ENCODE measurements at regions not wholly inside any gene's neighbourhood (a gene's known extent, or its start where the extent isn't known, plus 50 kb on each side); places are given as distances from the start of the nearest gene placed in this dataset.

DNA sequence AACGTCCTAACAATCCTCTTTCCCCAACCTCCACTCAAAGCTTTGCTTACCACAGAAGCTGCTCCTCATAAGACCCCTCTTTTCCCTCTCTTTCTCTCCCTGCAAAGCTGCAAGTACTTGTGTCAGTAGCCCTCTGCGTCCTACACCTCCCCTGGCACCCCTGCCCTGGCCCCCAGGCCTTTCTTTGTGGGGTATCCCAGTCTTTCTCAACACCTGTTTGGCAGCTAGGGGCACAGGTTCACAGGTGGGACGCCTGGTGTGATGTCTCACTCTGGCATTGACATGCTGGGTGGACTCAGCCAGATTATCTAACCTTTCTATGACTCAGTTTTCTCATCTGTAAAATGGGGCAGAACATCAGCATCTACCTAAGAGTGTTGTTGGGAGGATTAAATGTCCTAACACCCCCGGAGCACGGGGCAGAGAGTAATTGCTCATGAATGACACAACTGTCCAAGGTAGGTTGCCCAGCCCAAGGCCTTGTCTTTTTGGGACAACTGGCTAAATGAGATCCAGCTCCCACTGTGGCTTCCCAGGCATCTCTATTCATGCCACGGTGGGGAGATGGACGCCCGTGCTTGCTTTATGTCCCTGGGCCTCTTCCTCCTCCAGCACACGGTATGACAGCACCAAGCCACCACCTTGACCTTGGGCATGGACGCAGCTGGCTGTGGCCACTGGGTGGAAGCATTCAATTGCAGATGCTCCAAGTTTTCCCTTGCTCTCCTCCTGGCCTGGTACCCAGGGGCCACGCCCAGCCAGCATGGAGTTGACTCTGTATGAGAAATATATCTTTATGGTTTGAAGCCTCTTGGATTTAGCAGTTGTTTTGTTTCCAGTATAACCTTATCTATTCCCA lies 190.4 kb downstream of the RGS3 start:
- H3F3A ChIP-seq (replicated peaks; ENCODE audit: insufficient read depth), result peaks cover 21% of the 10 kb centered on the region
- no peak overlapping the region for H3K27ac ChIP-seq (ENCODE audit: low read depth in 2 of 2, low read length in 1 of 2)
- POLR2A ChIA-PET, result interaction anchor here (2.1 kb wide), 1 partner anchor 60 kb away, joined by 13 read pairs; no protein-coding TSS in a partner anchor
- no peak overlapping the region for H2AFZ ChIP-seq (ENCODE audit: low read depth)
- H4K20me1 ChIP-seq (ENCODE audit: insufficient read depth), result no peaks in the 10 kb centered on the region
- H3K36me3 ChIP-seq (replicated peaks in 1 of 2; ENCODE audit: control insufficient read depth in 1 of 2, insufficient read depth in 2 of 2, low read length in 1 of 2), result no peaks in the 10 kb centered on the region
- no peak overlapping the region for H3K4me3 ChIP-seq (ENCODE audit: low read depth in 2 of 2, low read length in 1 of 2)
- no peak overlapping the region for H3K9ac ChIP-seq
- H3K27me3 ChIP-seq (ENCODE audit: insufficient read depth), result no peaks in the 10 kb centered on the region
- peaks cover 25 to 43% of the 10 kb centered on the region in 2 experiments for H3K4me1 ChIP-seq (ENCODE audit: control insufficient read depth in 1 of 2, insufficient read depth in 2 of 2, low read depth in 1 of 2, low read length in 1 of 2)
- H3K9me3 ChIP-seq, result no peaks in the 10 kb centered on the region
- H3K4me2 ChIP-seq, result no peak overlapping the region
- DNase-seq, result no peak
- H3K9me2 ChIP-seq, result no peaks in the 10 kb centered on the region
- H3K79me2 ChIP-seq (ENCODE audit: insufficient read depth), result no peaks in the 10 kb centered on the region
- whole genome bisulfite sequencing (ENCODE audit: low lambda C conversion rate), result 93% methylated on average over 11 of the region's 11 CpGs
- no peak for TF ChIP-seq RAD21 (IDR thresholded peaks at IDR 0.05; ENCODE audit: low read length)
- no peak for TF ChIP-seq JUND (IDR thresholded peaks at IDR 0.05)
- TF ChIP-seq, protein P1, sequence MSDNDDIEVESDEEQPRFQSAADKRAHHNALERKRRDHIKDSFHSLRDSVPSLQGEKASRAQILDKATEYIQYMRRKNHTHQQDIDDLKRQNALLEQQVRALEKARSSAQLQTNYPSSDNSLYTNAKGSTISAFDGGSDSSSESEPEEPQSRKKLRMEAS (IDR thresholded peaks at IDR 0.05; ENCODE audit: low read depth), result no peak
- TF ChIP-seq TEAD4 (IDR thresholded peaks at IDR 0.05; ENCODE audit: borderline replicate concordance, insufficient read depth), result no peak
- TF ChIP-seq GATA2 (CRISPR knock-in tag; IDR thresholded peaks at IDR 0.05), result no peak
- TF ChIP-seq FOXJ3 (CRISPR knock-in tag; IDR thresholded peaks at IDR 0.05), result no peak
- no peak for TF ChIP-seq MEF2A (IDR thresholded peaks at IDR 0.05; ENCODE audit: borderline replicate concordance, low read depth)
- TF ChIP-seq CTCF (IDR thresholded peaks at IDR 0.05), result no peak
- TF ChIP-seq, protein P2, sequence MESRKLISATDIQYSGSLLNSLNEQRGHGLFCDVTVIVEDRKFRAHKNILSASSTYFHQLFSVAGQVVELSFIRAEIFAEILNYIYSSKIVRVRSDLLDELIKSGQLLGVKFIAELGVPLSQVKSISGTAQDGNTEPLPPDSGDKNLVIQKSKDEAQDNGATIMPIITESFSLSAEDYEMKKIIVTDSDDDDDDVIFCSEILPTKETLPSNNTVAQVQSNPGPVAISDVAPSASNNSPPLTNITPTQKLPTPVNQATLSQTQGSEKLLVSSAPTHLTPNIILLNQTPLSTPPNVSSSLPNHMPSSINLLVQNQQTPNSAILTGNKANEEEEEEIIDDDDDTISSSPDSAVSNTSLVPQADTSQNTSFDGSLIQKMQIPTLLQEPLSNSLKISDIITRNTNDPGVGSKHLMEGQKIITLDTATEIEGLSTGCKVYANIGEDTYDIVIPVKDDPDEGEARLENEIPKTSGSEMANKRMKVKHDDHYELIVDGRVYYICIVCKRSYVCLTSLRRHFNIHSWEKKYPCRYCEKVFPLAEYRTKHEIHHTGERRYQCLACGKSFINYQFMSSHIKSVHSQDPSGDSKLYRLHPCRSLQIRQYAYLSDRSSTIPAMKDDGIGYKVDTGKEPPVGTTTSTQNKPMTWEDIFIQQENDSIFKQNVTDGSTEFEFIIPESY (IDR thresholded peaks at IDR 0.05; ENCODE audit: borderline replicate concordance, low read depth), result no peak
- TF ChIP-seq EZH2phosphoT487 (IDR thresholded peaks at IDR 0.05; ENCODE audit: borderline replicate concordance, low read depth), result no peak
- TF ChIP-seq RXRA (IDR thresholded peaks at IDR 0.05; ENCODE audit: borderline replicate concordance, low read depth), result no peak
- TF ChIP-seq SIN3A (IDR thresholded peaks at IDR 0.05; ENCODE audit: borderline replicate concordance, low read depth, low read length), result no peak
- TF ChIP-seq EP300 (IDR thresholded peaks at IDR 0.05; ENCODE audit: borderline replicate concordance in 1 of 2, low read depth in 1 of 2, low read length in 1 of 2), result no peak
- TF ChIP-seq GABPA (IDR thresholded peaks at IDR 0.05; ENCODE audit: low read depth), result no peak
- no peak for TF ChIP-seq TAF1 (IDR thresholded peaks at IDR 0.05; ENCODE audit: borderline replicate concordance, low read depth, low read length)
- no peak for TF ChIP-seq CHD2 (IDR thresholded peaks at IDR 0.05; ENCODE audit: low read length, partially characterized antibody)
- no peak for TF ChIP-seq USF1 (IDR thresholded peaks at IDR 0.05; ENCODE audit: borderline replicate concordance, low read depth)
- TF ChIP-seq IRF3 (IDR thresholded peaks at IDR 0.05; ENCODE audit: low read depth, low read length), result no peak
- TF ChIP-seq SMC3 (IDR thresholded peaks at IDR 0.05; ENCODE audit: low read depth, low read length), result no peak
- CTCF ChIA-PET, result interaction anchor here (0.9 to 19.0 kb wide), 10 partner anchors 13 to 379 kb away, joined by 3 to 1335 read pairs (median 8); partner anchors contain the start of genes ALAD and CDC26
